OCI-LY1 (cell line): ENCODE measurements at regions not wholly inside any gene's neighbourhood (a gene's known extent, or its start where the extent isn't known, plus 50 kb on each side); places are given as distances from the start of the nearest gene placed in this dataset.

Experiments used
- H2AFZ ChIP-seq: fragments of 200-600 bp; sonication (generic), shearing (Covaris generic); 2 replicates; pipeline ENCODE4 v1.6.0; 2014; ENCODE audit warnings: antibody characterized with exemption, mild to moderate bottlenecking, low read length
- H3F3A ChIP-seq: fragments of 200-600 bp; sonication (generic), shearing (Covaris generic); 2 replicates; pipeline ENCODE4 v1.6.0; 2014; ENCODE audit warnings: mild to moderate bottlenecking, antibody characterized with exemption, low read length, moderate library complexity; ENCODE audit not compliant: insufficient read depth
- H3K27ac ChIP-seq: fragments of 200-600 bp; sonication (generic); 2 replicates; pipeline ENCODE4 v1.5.1; 2014; ENCODE audit warnings: low read length, mixed run types, mild to moderate bottlenecking, low read depth; ENCODE audit not compliant: poor library complexity, severe bottlenecking
- H3K27me3 ChIP-seq: fragments of 200-600 bp; sonication (generic); 2 replicates; pipeline ENCODE4 v1.6.0; 2014; ENCODE audit warnings: antibody characterized with exemption, mild to moderate bottlenecking, low read length, moderate library complexity; ENCODE audit not compliant: insufficient read depth
- H3K36me3 ChIP-seq: fragments of 200-600 bp; sonication (generic); 2 replicates; pipeline ENCODE4 v1.6.1; 2014; ENCODE audit warnings: mild to moderate bottlenecking, antibody characterized with exemption, low read length, moderate library complexity, mixed read lengths; ENCODE audit not compliant: insufficient read depth
- H3K4me1 ChIP-seq: fragments of 200-600 bp; sonication (generic); 2 replicates; pipeline ENCODE4 v1.5.1; 2014; ENCODE audit warnings: mild to moderate bottlenecking, low read length, moderate library complexity; ENCODE audit not compliant: insufficient read depth, severe bottlenecking
- H3K4me2 ChIP-seq: fragments of 200-600 bp; sonication (generic), shearing (Covaris generic); 2 replicates; pipeline ENCODE4 v1.6.1; 2014; ENCODE audit warnings: low read length
- H3K4me3 ChIP-seq: fragments of 200-600 bp; sonication (generic); 2 replicates; pipeline ENCODE4 v1.5.1; 2014; ENCODE audit warnings: low read length, low read depth, mild to moderate bottlenecking, mixed read lengths; ENCODE audit not compliant: poor library complexity, severe bottlenecking
- H3K79me2 ChIP-seq: fragments of 200-600 bp; shearing (Covaris generic); 2 replicates; pipeline ENCODE4 v1.6.1; 2016; ENCODE audit warnings: mixed run types, low read length, mixed read lengths; ENCODE audit not compliant: insufficient read depth
- H3K9ac ChIP-seq: fragments of 200-600 bp; sonication (generic), shearing (Covaris generic); 2 replicates; pipeline ENCODE4 v1.6.1; 2014; ENCODE audit warnings: mild to moderate bottlenecking, low read length, mixed read lengths
- H3K9me2 ChIP-seq: fragments of 200-600 bp; sonication (generic), shearing (Covaris generic); 2 replicates; pipeline ENCODE4 v1.6.1; 2014; ENCODE audit warnings: low read depth, mild to moderate bottlenecking, low read length, mixed read lengths
- H3K9me3 ChIP-seq: fragments of 200-600 bp; shearing (Covaris generic); 2 replicates; pipeline ENCODE4 v1.6.1; 2014; ENCODE audit warnings: low read length, mixed read lengths
- H4K20me1 ChIP-seq: fragments of 200-600 bp; sonication (generic), shearing (Covaris generic); 2 replicates; pipeline ENCODE4 v1.6.0; 2016; ENCODE audit warnings: mild to moderate bottlenecking, low read length; ENCODE audit not compliant: insufficient read depth
- CTCF ChIP-seq: fragments of 200-600 bp; sonication (generic), shearing (Covaris generic); IDR thresholded peaks from 2 replicates; pipeline ENCODE4 v1.5.1; 2017; ENCODE audit warnings: mild to moderate bottlenecking, antibody characterized with exemption, low read length, moderate library complexity, mixed read lengths
- EZH2 ChIP-seq: fragments of 200-600 bp; sonication (generic), shearing (Covaris generic); IDR thresholded peaks from 2 replicates; pipeline ENCODE4 v1.8.0; 2017; ENCODE audit warnings: borderline replicate concordance, mixed run types, mild to moderate bottlenecking, antibody characterized with exemption, low read length, moderate library complexity, mixed read lengths

GRCh38 chr3:135758961-135759360, 206.6 kb upstream of the PPP2R3A start:
- H4K20me1 ChIP-seq = no peaks in the 10 kb centered on the region
- H3K4me1 ChIP-seq = no peaks in the 10 kb centered on the region
- H3F3A ChIP-seq = no peaks in the 10 kb centered on the region
- no peak overlapping the region for H3K9ac ChIP-seq
- no peaks in the 10 kb centered on the region for H3K36me3 ChIP-seq
- no peak overlapping the region for H3K4me3 ChIP-seq
- TF ChIP-seq EZH2 (no peak), CTCF (no peak)
- H3K79me2 ChIP-seq = no peaks in the 10 kb centered on the region
- H2AFZ ChIP-seq = no peak overlapping the region
- no peaks in the 10 kb centered on the region for H3K9me2 ChIP-seq
- no peak overlapping the region for H3K4me2 ChIP-seq
- H3K27ac ChIP-seq = no peak overlapping the region
- H3K9me3 ChIP-seq = no peaks in the 10 kb centered on the region
- H3K27me3 ChIP-seq = no peaks in the 10 kb centered on the region; the same call in 1 of the 2 replicates

GRCh38 chr3:135759651-135760050, 205.9 kb upstream of the PPP2R3A start:
- Histone ChIP-seq H3K9me3 (no peaks in the 10 kb centered on the region), H3K4me1 (no peaks in the 10 kb centered on the region), H3K4me3 (no peak overlapping the region), H4K20me1 (no peaks in the 10 kb centered on the region), H3K27me3 (no peaks in the 10 kb centered on the region; the same call in 1 of the 2 replicates), H3F3A (no peaks in the 10 kb centered on the region), H3K9ac (no peak overlapping the region), H3K9me2 (no peaks in the 10 kb centered on the region), H3K27ac (no peak overlapping the region), H2AFZ (no peak overlapping the region), H3K79me2 (no peaks in the 10 kb centered on the region), H3K4me2 (no peak overlapping the region), H3K36me3 (no peaks in the 10 kb centered on the region)
- no peak for TF ChIP-seq EZH2
- no peak for TF ChIP-seq CTCF

- H3K9me2 ChIP-seq = no peaks in the 10 kb centered on the region
- no peaks in the 10 kb centered on the region for H3K79me2 ChIP-seq
- no peak overlapping the region for H3K4me3 ChIP-seq
- no peaks in the 10 kb centered on the region for H3K36me3 ChIP-seq
- H3K4me2 ChIP-seq = no peak overlapping the region
- H3F3A ChIP-seq = no peaks in the 10 kb centered on the region
- no peaks in the 10 kb centered on the region for H3K4me1 ChIP-seq
- H3K27me3 ChIP-seq = no peaks in the 10 kb centered on the region; the same call in 1 of the 2 replicates
- no peak overlapping the region for H3K9ac ChIP-seq
- TF ChIP-seq CTCF = no peak
- TF ChIP-seq EZH2 = no peak
- no peak overlapping the region for H3K27ac ChIP-seq
- no peaks in the 10 kb centered on the region for H3K9me3 ChIP-seq
- no peaks in the 10 kb centered on the region for H4K20me1 ChIP-seq
- H2AFZ ChIP-seq = no peak overlapping the region
Observed at GRCh38 chr3:135760581-135760980, 204.9 kb upstream of the PPP2R3A start.
